GM18873 (cell line): ENCODE measurements at regions not wholly inside any gene's neighbourhood (a gene's known extent, or its start where the extent isn't known, plus 50 kb on each side); places are given as distances from the start of the nearest gene placed in this dataset.
"Not testable (repeated sequence)": the region's sequence is repeated elsewhere in the genome, so short reads cannot be mapped to it uniquely, and the experiment has no call there.

Source experiments
- ATAC-seq: cut with Tn5 transposase; IDR thresholded peaks from one replicate; pipeline ENCODE4 v1.9.1; 2021; ENCODE audit warnings: mild to moderate bottlenecking, moderate library complexity, moderate number of reproducible peaks; ENCODE audit not compliant: unreplicated experiment, low FRiP score

DNA sequence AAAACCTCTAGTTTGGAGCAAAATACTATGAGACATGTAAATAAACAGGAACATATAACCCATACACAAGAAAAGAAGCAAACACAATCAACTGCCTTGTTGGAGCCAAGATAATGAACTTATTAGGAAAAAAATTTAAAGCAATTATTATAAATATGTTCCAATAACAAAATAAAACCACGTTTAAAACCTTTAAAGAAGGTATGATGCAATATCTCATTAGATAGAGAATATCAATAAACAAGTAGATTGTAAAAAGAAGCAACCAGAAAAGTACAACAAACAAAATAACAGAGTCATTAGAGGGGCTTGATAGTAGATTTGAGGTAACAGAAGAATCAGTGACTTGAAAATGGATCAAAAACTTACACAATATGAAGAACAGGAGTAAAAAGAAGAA, 327.0 kb upstream of the PCDH9 start:
- no peak for ATAC-seq

- no peak for ATAC-seq
Observed at GRCh38 chr13:67554746-67555452, 324.8 kb upstream of the PCDH9 start.

DNA sequence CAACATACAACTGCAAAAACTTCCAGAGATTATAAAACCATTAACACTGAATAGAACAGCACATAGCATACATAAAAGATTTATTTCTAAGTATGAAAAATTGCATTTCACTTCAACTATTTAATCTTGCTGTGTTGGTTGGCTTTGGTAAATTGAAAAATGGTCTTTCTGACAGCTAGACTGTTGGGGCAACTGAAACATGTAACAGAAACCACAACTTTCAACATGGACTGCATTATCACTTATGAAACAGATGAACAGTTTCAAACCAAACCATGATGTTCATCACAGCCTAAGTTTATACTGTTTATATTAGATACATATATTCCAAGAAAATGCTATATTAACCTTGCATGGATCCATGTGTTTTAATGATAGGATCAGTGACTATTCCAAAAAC, 324.1 kb upstream of the PCDH9 start:
- no peak for ATAC-seq

- no peak for ATAC-seq
Observed at GRCh38 chr13:67549331-67549730, 319.2 kb upstream of the PCDH9 start.

- no peak for ATAC-seq
Observed at GRCh38 chr13:67538906-67539305, 308.8 kb upstream of the PCDH9 start.

- no peak for ATAC-seq
Observed at GRCh38 chr13:67520886-67521285, 290.8 kb upstream of the PCDH9 start.

DNA sequence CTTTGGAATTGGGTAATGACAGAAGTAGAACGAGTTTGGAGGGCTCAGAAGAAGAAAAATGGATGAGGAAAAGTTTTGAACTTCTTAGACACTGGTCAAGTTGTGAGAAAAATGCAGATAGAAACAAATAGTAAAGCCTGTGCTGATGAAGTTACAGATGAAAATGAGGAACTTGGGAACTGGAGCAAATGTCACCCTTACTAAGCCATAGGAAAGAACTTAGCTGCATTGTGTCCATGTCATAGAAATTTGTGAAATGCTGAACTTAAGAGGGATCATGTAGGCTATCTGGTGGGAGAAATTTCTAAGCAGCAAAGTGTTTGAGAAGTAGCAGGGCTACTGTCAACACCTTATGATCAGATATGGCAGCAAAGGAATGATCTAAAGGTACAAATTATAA, 289.2 kb upstream of the PCDH9 start:
- no peak for ATAC-seq

GRCh38 chr13:67518785-67519184, 288.6 kb upstream of the PCDH9 start:
- ATAC-seq = no peak

- ATAC-seq = no peak
Observed at GRCh38 chr13:67515895-67516294, 285.8 kb upstream of the PCDH9 start.

GRCh38 chr13:67509018-67509417, 278.9 kb upstream of the PCDH9 start:
- ATAC-seq = no peak

- not testable (repeated sequence) for ATAC-seq
Observed at GRCh38 chr13:67508275-67508674, 278.1 kb upstream of the PCDH9 start.

GRCh38 chr13:67506407-67506806, 276.3 kb upstream of the PCDH9 start:
- ATAC-seq = no peak

DNA sequence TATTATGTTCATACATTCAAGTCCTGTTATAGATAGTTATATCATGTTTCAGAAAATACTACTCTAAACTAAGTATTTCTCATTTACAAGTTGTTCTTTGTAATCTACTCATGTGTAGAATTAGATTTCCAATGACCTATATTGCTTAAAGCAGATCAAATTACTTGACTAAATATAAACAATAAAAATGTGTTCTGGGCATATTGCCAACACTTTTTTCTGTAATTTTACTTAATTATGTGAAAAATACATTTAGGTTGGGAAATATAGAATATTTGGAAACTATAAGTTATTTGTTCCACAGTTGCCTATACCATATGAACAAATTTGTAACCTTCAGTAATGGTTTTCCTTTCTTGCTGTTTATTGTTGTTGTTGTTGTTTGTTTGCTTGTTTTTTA, 275.2 kb upstream of the PCDH9 start:
- ATAC-seq = no peak

DNA sequence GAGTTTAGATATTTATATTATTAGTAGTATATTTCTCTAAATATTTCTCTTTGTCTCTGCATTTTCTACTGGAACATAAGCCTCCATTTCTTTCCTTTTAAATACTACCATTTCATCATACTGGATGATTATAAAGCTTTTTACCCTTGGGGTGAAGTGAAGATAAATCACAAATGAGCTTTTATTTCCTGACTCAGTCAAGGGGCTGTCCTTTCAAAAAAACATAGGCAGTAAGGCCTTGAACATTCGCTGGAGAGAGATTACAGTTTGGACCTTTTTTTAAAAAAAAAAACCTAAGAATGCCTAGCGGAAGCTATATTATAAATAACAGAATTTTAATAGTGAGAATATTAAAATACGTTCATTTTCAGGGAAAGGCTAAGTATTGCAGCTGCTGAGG, 268.8 kb upstream of the PCDH9 start:
- ATAC-seq = no peak

GRCh38 chr13:67493835-67494234, 263.7 kb upstream of the PCDH9 start:
- ATAC-seq = no peak

DNA sequence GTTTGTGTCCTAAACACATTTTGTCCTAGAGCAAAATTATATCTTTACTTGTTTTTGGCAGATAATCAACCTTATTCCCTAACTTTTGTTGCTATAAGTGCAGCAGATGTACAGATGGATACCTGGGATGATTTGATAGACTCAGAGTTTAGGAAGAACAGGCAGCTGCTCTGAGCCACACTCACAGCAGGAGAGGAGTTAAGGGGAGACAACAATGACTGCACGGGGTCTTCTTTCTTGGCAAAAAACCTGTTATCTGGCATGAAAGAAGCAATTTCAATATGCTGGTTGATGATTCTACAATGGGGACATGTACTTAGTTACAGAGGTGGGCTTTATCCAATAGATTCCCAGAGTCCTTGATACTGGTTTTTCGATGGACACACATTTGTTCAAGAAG, 258.9 kb upstream of the PCDH9 start:
- ATAC-seq = no peak

DNA sequence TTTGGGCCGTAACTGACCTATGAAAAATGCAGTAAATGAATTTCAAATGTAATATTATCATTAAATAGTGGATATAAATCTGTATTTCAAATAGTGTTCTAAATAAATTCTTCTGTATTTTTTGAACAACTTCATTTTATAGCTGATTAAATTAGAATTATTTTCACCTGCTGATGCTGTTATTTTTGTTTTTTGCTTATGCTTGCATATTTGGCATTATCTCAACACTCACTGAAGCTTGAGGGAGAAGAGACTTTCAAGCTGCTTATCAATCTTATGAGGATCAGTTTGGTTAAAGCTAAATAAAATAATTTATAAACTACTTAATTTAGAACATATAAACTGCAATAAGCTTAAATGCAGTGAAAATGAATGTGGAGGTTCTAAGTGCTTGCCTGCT, 251.3 kb upstream of the PCDH9 start:
- ATAC-seq = no peak

GRCh38 chr13:67474115-67474514, 244.0 kb upstream of the PCDH9 start:
- no peak for ATAC-seq

DNA sequence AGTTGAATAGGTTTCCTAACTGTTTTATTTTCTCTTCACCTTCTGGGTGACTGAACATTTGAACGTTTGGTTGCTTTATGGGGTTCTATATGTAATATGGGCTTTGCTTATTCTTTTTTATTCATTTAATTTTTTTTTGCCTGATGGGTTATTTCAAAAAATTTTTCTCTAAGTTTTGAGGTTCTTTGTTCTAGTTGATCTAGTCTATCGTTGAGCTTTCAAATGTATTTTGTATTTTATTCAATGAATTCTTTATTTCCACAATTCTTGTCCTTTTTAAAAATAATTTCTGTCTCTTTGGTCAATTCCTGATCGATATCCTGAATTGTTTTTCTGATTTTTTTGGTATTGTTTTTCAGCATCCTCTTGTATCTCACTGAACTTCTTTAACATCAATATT, 239.5 kb upstream of the PCDH9 start:
- ATAC-seq = no peak

DNA sequence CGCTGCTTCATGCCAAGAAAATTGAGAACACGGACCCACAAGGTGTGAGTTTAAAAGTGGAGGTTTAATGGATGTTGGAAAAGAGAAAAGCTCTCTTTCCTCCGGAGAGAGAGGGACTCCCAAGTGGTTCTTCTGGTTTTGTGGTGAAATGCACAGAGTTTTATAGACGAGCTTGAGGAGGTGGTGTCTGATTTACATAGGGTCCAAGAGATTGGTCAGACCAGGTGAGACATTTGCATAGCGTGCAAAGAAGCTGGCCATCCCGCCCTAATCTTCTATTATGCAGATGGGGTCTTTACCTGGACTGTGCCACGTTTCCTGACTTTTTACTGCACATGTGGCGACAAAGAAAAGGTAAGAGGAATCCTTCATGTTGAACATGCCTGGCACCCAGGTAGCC, 236.4 kb upstream of the PCDH9 start:
- no peak for ATAC-seq

DNA sequence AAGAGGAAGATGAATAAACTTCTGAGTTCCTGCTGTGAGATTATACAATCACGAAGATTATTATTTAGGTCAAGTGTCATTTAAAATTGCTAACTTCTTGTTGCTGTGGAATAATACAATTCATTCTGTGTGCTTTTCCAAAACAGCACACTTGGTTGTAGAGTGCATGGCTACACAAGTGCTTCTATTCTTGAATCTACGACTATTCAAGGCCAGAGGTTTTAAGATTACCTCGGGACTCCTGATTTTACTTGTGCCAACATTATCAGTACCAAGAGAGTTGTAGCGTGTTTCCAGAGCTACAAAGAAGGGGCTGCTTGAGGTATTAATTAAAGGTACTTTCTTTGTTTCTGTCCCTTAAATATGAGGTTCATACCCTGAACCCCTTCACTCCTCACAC, 234.0 kb upstream of the PCDH9 start:
- no peak for ATAC-seq

- ATAC-seq = no peak
Observed at GRCh38 chr13:67462098-67462497, 232.0 kb upstream of the PCDH9 start.

DNA sequence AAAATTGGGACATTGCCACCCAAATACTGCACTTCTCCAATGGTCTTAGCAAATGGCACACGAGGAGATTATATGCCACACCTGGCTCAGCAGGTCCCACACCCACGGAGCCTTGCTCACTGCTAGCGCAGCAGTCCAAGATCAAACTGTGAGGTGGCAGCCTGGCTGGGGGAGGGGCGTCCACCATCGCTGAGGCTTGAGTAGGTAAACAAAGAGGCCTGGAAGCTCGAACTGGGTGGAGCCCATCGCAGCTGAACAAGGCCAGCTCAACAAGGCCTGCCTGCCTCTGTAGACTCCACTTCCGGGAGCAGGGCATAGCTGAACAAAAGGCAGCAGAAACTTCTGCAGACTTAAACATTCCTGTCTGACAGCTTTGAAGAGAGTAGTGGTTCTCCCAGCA, 222.4 kb upstream of the PCDH9 start:
- not testable (repeated sequence) for ATAC-seq
